ENCODE measurements at regions not wholly inside any gene's neighbourhood (a gene's known extent, or its start where the extent isn't known, plus 50 kb on each side); places are given as distances from the start of the nearest gene placed in this dataset.
A peak's percentile ranks its signal among the peaks of the same experiment; 100 is the strongest.
"Not testable (repeated sequence)": the region's sequence is repeated elsewhere in the genome, so short reads cannot be mapped to it uniquely, and the experiment has no call there.

- no peak for DNase-seq
These were observed 114.7 kb upstream of the NGF start for GRCh38 chr1:115452600-115453329.

GRCh38 chr1:115450501-115451040 is 112.5 kb upstream of the NGF start:
- no peak for DNase-seq

- DNase-seq: no peak
These were observed 110.4 kb upstream of the NGF start for GRCh38 chr1:115448282-115449044.

- DNase-seq: no peak
These were observed 109.6 kb upstream of the NGF start for GRCh38 chr1:115447672-115448071.

GRCh38 chr1:115445090-115445489 is 107.0 kb upstream of the NGF start:
- no peak for DNase-seq

GRCh38 chr1:115440733-115441132 is 102.7 kb upstream of the NGF start:
- DNase-seq: no peak

GRCh38 chr1:115439520-115439919 is 101.5 kb upstream of the NGF start:
- not testable (repeated sequence) for DNase-seq

- DNase-seq: no peak
These were observed 99.1 kb upstream of the NGF start for GRCh38 chr1:115437196-115437595.

- no peak for DNase-seq
These were observed 98.5 kb upstream of the NGF start for GRCh38 chr1:115436596-115436995.

GRCh38 chr1:115433483-115433882 is 95.4 kb upstream of the NGF start:
- DNase-seq: no peak

GRCh38 chr1:115432061-115432460 is 94.0 kb upstream of the NGF start:
- DNase-seq: no peak

GRCh38 chr1:115430441-115431158 is 92.6 kb upstream of the NGF start:
- no peak for DNase-seq

GRCh38 chr1:115429884-115430283 is 91.8 kb upstream of the NGF start:
- DNase-seq: peak in 1 of 14 donors; percentile 1

GRCh38 chr1:115429241-115429640 is 91.2 kb upstream of the NGF start:
- DNase-seq: no peak

GRCh38 chr1:115428676-115429075 is 90.6 kb upstream of the NGF start:
- no peak for DNase-seq

GRCh38 chr1:115428256-115428655 is 90.2 kb upstream of the NGF start:
- DNase-seq: no peak

- DNase-seq: no peak
These were observed 88.9 kb upstream of the NGF start for GRCh38 chr1:115426956-115427355.

GRCh38 chr1:115426231-115426771 is 88.3 kb upstream of the NGF start:
- no peak for DNase-seq

GRCh38 chr1:115425442-115425841 is 87.4 kb upstream of the NGF start:
- no peak for DNase-seq

- DNase-seq: no peak
These were observed 85.7 kb upstream of the NGF start for GRCh38 chr1:115423776-115424175.

- no peak for DNase-seq
These were observed 81.5 kb upstream of the NGF start for GRCh38 chr1:115419571-115419970.

- no peak for DNase-seq
These were observed 75.6 kb upstream of the NGF start for GRCh38 chr1:115413621-115414020.

GRCh38 chr1:115413208-115413607 is 75.2 kb upstream of the NGF start:
- no peak for DNase-seq
